HCT116 (cell line): ENCODE measurements at regions not wholly inside any gene's neighbourhood (a gene's known extent, or its start where the extent isn't known, plus 50 kb on each side); places are given as distances from the start of the nearest gene placed in this dataset.

Experiments
- ATAC-seq: fragments of 200-7000 bp; cut with Tn5 transposase; 2 replicates; pipeline ENCODE4 v1.9.1; 2020; ENCODE audit warnings: mild to moderate bottlenecking, moderate library complexity
- BruUV-seq: library from RNA; stranded (reverse); fragments of 400-500 nt; replicated peaks from 2 replicates; lab custom pipeline; 2021; lab: Mats Ljungman, UMichigan
- CTCF ChIA-PET: fragments of 300-600 bp; sonication (Branson Sonifier 250); formaldehyde crosslinking; loops from one replicate; lab custom pipeline; 2021; ENCODE audit warnings: antibody characterized with exemption; lab: Charles Lee
- POLR2A ChIA-PET: fragments of 300-600, 350-600 bp; sonication (Branson Sonifier 250); formaldehyde crosslinking; loops from one replicate; lab custom pipeline; 2021; ENCODE audit warnings: antibody characterized with exemption; lab: Charles Lee
- RAD21 ChIA-PET, 2 experiments: fragments of 300-600 bp; sonication (Branson Sonifier 250); formaldehyde crosslinking; loops; one replicate each; lab custom pipeline; 2023; ENCODE audit warnings: low total read pairs in 2 of 2; ENCODE audit not compliant: uncharacterized antibody in 2 of 2, unreplicated experiment in 2 of 2, low non-redundant PET in 1 of 2; lab: Charles Lee
- DNase-seq: peaks from one replicate; pipeline ENCODE4 v3.0.0-alpha.2; 2010; ENCODE audit warnings: low read depth, low spot score
- H2AFZ ChIP-seq: fragments of 200-600 bp; shearing (Covaris generic), sonication (generic); 2 replicates; pipeline ENCODE4 v1.6.1; 2017; ENCODE audit warnings: low read depth, mixed run types, mixed read lengths, antibody characterized with exemption, low read length; ENCODE audit not compliant: poor library complexity, severe bottlenecking
- H3K27ac ChIP-seq: 2 replicates; pipeline ENCODE4 v1.5.1; 2012; ENCODE audit warnings: low read depth, low read length
- H3K27me3 ChIP-seq: fragments of 200-600 bp; sonication (generic); 2 replicates; pipeline ENCODE4 v1.6.1; 2016; ENCODE audit warnings: mixed run types, low read length, mixed read lengths; ENCODE audit not compliant: insufficient read depth
- H3K36me3 ChIP-seq, 2 experiments: fragments of 200-500 bp in 1 of 2; fragments of 200-600 bp in 1 of 2; sonication (Bioruptor generic) in 1 of 2; sonication (generic) in 1 of 2; 2 replicates each; pipeline versions ENCODE4 v1.5.1 to v1.6.1; 2014 to 2016; ENCODE audit warnings: low read length in 2 of 2, inconsistent platforms in 1 of 2, mixed read lengths in 1 of 2, mixed run types in 1 of 2; ENCODE audit not compliant: insufficient read depth in 2 of 2, control insufficient read depth in 1 of 2
- H3K4me1 ChIP-seq, 2 experiments: fragments of 200-600 bp in 1 of 2; sonication (generic) in 1 of 2; 2 replicates each; pipeline versions ENCODE4 v1.5.1 to v1.6.1; 2012 to 2017; ENCODE audit warnings: low read length in 2 of 2, inconsistent platforms in 1 of 2, mild to moderate bottlenecking in 1 of 2, mixed read lengths in 1 of 2, mixed run types in 1 of 2, moderate library complexity in 1 of 2; ENCODE audit not compliant: insufficient read depth in 2 of 2, control insufficient read depth in 1 of 2
- H3K4me2 ChIP-seq: fragments of 200-600 bp; sonication (generic); 2 replicates; pipeline ENCODE4 v1.6.1; 2017; ENCODE audit warnings: mixed run types, low read length, mixed read lengths
- H3K4me3 ChIP-seq, 2 experiments: fragments of 200-600 bp in 1 of 2; sonication (generic) in 1 of 2; replicated peaks in 1 of 2; 2 replicates each; pipeline ENCODE4 v1.5.1; 2011 to 2016; ENCODE audit warnings: low read length in 2 of 2, control low read depth in 1 of 2, low read depth in 1 of 2, mild to moderate bottlenecking in 1 of 2, mixed read lengths in 1 of 2, mixed run types in 1 of 2
- H3K79me2 ChIP-seq: fragments of 200-600 bp; sonication (generic); 2 replicates; pipeline ENCODE4 v1.6.1; 2017; ENCODE audit warnings: mild to moderate bottlenecking, mixed run types, low read length, moderate library complexity, mixed read lengths; ENCODE audit not compliant: insufficient read depth
- H3K9ac ChIP-seq: fragments of 200-600 bp; sonication (generic); 2 replicates; pipeline ENCODE4 v1.6.1; 2016; ENCODE audit warnings: low read length, mixed read lengths
- H3K9me2 ChIP-seq: fragments of 200-600 bp; sonication (generic), shearing (Covaris generic); 2 replicates; pipeline ENCODE4 v1.6.1; 2017; ENCODE audit warnings: mixed run types, mild to moderate bottlenecking, moderate library complexity; ENCODE audit not compliant: insufficient read depth
- H3K9me3 ChIP-seq, 2 experiments: fragments of 200-500 bp in 1 of 2; fragments of 200-600 bp in 1 of 2; sonication (Bioruptor generic) in 1 of 2; sonication (generic) in 1 of 2; 2 replicates each; pipeline ENCODE4 v1.6.1; 2014 to 2017; ENCODE audit warnings: low read length in 2 of 2, mixed read lengths in 2 of 2, inconsistent platforms in 1 of 2, low read depth in 1 of 2, mild to moderate bottlenecking in 1 of 2, mixed run types in 1 of 2, moderate library complexity in 1 of 2; ENCODE audit not compliant: control insufficient read depth in 1 of 2, insufficient read depth in 1 of 2
- H4K20me1 ChIP-seq: fragments of 200-600 bp; sonication (generic), shearing (Covaris generic); 2 replicates; pipeline ENCODE4 v1.6.1; 2017; ENCODE audit warnings: mixed run types, mild to moderate bottlenecking, moderate library complexity; ENCODE audit not compliant: insufficient read depth
- CBX3 ChIP-seq: IDR thresholded peaks from 2 replicates; pipeline ENCODE4 v1.6.1; 2012; ENCODE audit warnings: low read depth
- CEBPB ChIP-seq: IDR thresholded peaks from 2 replicates; pipeline ENCODE4 v1.6.1; 2012; ENCODE audit warnings: low read depth
- EGR1 ChIP-seq: IDR thresholded peaks from 2 replicates; pipeline ENCODE4 v1.6.1; 2012; ENCODE audit warnings: low read depth
- EZH2phosphoT487 ChIP-seq: fragments of 200-600 bp; IDR thresholded peaks from 2 replicates; pipeline ENCODE4 v1.6.1; 2018; ENCODE audit warnings: antibody characterized with exemption, borderline replicate concordance
- FOSL1 ChIP-seq: IDR thresholded peaks from 2 replicates; pipeline ENCODE4 v1.6.1; 2012; ENCODE audit warnings: low read depth
- POLR2A ChIP-seq: IDR thresholded peaks from 2 replicates; pipeline ENCODE4 v1.7.0; 2011; ENCODE audit warnings: borderline replicate concordance; ENCODE audit not compliant: insufficient read depth, insufficient read length; ENCODE audit errors: extremely low read depth
- RAD21 ChIP-seq: IDR thresholded peaks from 2 replicates; pipeline ENCODE4 v1.6.1; 2012; ENCODE audit warnings: low read depth, mild to moderate bottlenecking
- SIN3A ChIP-seq: IDR thresholded peaks from 2 replicates; pipeline ENCODE4 v1.6.1; 2012; ENCODE audit warnings: low read depth
- SRF ChIP-seq: IDR thresholded peaks from 2 replicates; pipeline ENCODE4 v1.6.1; 2012; ENCODE audit warnings: low read depth
- YY1 ChIP-seq: IDR thresholded peaks from 2 replicates; pipeline ENCODE4 v1.6.1; 2011; ENCODE audit warnings: low read length, low read depth, moderate library complexity, mild to moderate bottlenecking; ENCODE audit not compliant: insufficient replicate concordance; ENCODE audit errors: extremely low read depth
- ZFX ChIP-seq: fragments of 450-650 bp; IDR thresholded peaks from 2 replicates; pipeline ENCODE4 v1.6.1; 2017
- intact Hi-C: fragments of 100-400 bp; cut with micrococcal nuclease; formaldehyde crosslinking; loops from 2 replicates; pipeline ENCODE4 v1.10.0; 2022
- TF ChIP-seq, protein P1 (sequence below): IDR thresholded peaks from 2 replicates; pipeline ENCODE4 v1.6.1; 2011; ENCODE audit warnings: mild to moderate bottlenecking, low read length, moderate library complexity; ENCODE audit not compliant: insufficient replicate concordance; ENCODE audit errors: extremely low read depth
- TF ChIP-seq, protein P2 (sequence below), 3 experiments: fragments of 200-600 bp in 1 of 3; sonication (generic) in 1 of 3; IDR thresholded peaks in 2 of 3; conservative IDR thresholded peaks in 1 of 3; 2 replicates each; pipeline ENCODE4 v1.5.1; 2012 to 2017; ENCODE audit warnings: low read depth in 2 of 3, low read length in 2 of 3, antibody characterized with exemption in 1 of 3, borderline replicate concordance in 1 of 3, control low read depth in 1 of 3, mild to moderate bottlenecking in 1 of 3, mixed read lengths in 1 of 3, mixed run types in 1 of 3, moderate library complexity in 1 of 3; ENCODE audit not compliant: insufficient read depth in 1 of 3

DNA sequence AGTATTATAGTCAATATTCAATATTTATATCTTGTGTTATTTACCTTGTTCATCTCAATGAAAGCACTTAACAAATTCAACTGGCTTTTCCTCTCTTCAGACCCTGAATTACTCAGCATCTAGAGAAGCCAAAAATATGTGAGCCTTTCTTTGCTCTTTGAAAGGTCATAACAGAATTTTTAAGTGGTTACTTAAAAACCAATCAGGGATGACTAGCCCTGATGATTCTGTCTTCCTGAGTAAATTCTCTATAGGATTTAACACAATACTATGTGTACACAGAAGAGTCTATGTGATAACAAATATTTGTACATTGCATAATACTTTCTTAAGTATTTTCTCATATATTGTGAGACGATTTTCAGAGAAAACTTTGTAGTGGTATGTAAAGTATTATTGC is 546.3 kb downstream of the MAT2B start:
- CTCF ChIA-PET: no interaction called here
- no peak overlapping the region for H3K4me2 ChIP-seq
- no peaks in the 10 kb centered on the region for H3K36me3 ChIP-seq
- H2AFZ ChIP-seq: no peak overlapping the region
- intact Hi-C loops: no loop called here
- peaks cover 0 to 11% of the 10 kb centered on the region in 2 experiments; a peak in 2 of 4 replicates for H3K9me3 ChIP-seq
- RAD21 ChIA-PET: no interaction called here
- TF ChIP-seq SRF (no peak), YY1 (no peak), CBX3 (no peak), POLR2A (no peak), RAD21 (no peak), EZH2phosphoT487 (no peak), CEBPB (no peak), SIN3A (no peak), ZFX (no peak), FOSL1 (no peak), EGR1 (no peak)
- TF ChIP-seq, protein P1, sequence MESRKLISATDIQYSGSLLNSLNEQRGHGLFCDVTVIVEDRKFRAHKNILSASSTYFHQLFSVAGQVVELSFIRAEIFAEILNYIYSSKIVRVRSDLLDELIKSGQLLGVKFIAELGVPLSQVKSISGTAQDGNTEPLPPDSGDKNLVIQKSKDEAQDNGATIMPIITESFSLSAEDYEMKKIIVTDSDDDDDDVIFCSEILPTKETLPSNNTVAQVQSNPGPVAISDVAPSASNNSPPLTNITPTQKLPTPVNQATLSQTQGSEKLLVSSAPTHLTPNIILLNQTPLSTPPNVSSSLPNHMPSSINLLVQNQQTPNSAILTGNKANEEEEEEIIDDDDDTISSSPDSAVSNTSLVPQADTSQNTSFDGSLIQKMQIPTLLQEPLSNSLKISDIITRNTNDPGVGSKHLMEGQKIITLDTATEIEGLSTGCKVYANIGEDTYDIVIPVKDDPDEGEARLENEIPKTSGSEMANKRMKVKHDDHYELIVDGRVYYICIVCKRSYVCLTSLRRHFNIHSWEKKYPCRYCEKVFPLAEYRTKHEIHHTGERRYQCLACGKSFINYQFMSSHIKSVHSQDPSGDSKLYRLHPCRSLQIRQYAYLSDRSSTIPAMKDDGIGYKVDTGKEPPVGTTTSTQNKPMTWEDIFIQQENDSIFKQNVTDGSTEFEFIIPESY: no peak
- TF ChIP-seq, protein P2, sequence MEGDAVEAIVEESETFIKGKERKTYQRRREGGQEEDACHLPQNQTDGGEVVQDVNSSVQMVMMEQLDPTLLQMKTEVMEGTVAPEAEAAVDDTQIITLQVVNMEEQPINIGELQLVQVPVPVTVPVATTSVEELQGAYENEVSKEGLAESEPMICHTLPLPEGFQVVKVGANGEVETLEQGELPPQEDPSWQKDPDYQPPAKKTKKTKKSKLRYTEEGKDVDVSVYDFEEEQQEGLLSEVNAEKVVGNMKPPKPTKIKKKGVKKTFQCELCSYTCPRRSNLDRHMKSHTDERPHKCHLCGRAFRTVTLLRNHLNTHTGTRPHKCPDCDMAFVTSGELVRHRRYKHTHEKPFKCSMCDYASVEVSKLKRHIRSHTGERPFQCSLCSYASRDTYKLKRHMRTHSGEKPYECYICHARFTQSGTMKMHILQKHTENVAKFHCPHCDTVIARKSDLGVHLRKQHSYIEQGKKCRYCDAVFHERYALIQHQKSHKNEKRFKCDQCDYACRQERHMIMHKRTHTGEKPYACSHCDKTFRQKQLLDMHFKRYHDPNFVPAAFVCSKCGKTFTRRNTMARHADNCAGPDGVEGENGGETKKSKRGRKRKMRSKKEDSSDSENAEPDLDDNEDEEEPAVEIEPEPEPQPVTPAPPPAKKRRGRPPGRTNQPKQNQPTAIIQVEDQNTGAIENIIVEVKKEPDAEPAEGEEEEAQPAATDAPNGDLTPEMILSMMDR (IDR thresholded peaks at IDR 0.05 in 2 of 3, conservative IDR thresholded peaks at IDR 0.05 in 1 of 3; ENCODE audit: borderline replicate concordance in 1 of 3, insufficient read depth in 1 of 3, low read depth in 2 of 3, low read length in 2 of 3): no peak
- H3K9ac ChIP-seq: no peak overlapping the region
- no peak overlapping the region for H3K27ac ChIP-seq
- no peak overlapping the region for H3K4me3 ChIP-seq
- H3K27me3 ChIP-seq: no peaks in the 10 kb centered on the region
- ATAC-seq (no peak), DNase-seq (no peak)
- H4K20me1 ChIP-seq: no peaks in the 10 kb centered on the region
- H3K9me2 ChIP-seq: no peaks in the 10 kb centered on the region
- no TSS peak for BruUV-seq
- POLR2A ChIA-PET: no interaction called here
- no peaks in the 10 kb centered on the region for H3K4me1 ChIP-seq
- H3K79me2 ChIP-seq: no peaks in the 10 kb centered on the region
